SKM-1 (cell line): ENCODE measurements at regions not wholly inside any gene's neighbourhood (a gene's known extent, or its start where the extent isn't known, plus 50 kb on each side); places are given as distances from the start of the nearest gene placed in this dataset.

Source experiments
- DNase-seq: peaks from one replicate; lab custom pipeline; 2025; ENCODE audit not compliant: unreplicated experiment; lab: John Stamatoyannopoulos, UW

DNA sequence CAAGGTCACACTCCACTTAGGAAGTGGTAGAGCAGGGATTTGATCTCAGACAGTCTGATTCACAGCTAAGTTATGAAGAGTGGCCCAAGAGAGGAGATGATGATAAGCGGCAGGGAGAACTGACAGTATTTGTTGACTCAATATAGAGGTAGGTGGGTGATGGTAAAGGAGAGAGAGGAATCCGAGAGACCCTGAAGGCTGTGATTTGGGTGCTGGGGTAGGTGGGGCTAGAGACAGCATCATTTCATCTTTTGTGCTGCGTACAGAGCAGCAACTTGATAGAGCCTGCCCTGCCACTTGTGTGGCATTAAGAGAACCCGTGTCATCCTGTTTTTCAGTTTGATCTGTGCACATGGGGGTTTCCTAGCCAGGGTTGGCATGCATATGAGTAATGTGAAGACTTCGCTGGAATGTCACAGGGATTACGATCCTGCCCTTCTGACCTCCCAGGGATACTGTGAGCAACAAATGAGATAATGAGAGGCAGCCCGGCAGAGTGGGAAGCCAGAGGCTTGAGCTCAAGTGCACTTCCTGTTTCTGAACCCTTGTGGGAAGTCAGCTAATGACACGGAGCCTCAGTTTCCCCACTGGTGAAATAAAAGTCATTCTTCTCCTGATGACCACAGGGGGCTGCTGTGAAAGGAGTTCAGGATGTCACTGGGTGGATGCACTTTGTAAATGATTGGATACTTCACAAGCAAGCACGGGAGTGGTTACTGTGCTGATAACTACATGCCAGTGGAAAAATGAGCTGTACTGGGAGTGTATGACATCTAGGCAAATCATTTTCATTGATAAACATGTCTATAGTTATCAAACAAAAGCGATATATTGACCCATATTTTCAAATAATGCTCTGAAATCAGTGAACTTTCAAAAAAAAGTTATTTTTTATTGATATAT lies 59.5 kb upstream of the IGF1 start:
- no peak for DNase-seq

DNA sequence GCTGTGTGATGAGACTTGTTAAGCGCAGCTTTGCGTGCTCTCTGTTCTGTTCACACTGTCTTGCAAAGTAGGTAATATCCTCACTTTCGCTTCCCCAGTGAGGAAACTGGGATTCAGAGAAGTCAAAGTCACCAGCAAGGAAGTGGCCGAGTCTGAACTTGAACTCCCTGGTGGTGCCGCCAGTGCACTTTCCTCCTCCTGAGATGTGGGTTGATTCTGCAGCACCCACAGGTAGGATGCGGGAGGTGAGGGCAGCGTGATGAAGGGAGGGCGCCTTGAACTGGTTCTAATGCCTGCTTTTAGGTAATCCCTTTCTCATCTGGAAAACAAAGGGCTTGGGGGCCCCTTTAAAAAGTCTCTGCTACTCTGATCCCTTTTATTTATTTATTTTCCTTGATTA lies 54.9 kb upstream of the IGF1 start:
- DNase-seq, result no peak

DNA sequence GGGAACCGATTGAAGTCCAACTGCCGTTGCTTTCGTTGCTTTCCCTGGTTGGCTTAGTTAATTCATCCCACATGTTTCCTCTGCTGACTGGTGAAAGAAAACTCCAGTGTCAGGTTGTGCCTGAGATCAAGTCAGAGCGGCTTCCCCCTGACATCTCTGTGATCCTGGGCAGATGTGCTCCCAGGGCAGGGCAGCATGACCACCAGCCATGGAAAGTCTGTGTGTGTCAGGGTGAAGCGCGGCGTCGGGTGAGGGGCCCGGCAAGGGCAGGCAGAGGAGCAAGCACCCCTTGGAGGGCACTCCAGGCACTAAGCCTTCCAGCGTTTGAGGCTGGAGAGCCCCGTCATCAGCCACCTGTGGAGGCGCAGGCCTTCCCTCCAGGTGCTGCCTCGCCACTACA lies 54.5 kb upstream of the IGF1 start:
- no peak for DNase-seq

DNA sequence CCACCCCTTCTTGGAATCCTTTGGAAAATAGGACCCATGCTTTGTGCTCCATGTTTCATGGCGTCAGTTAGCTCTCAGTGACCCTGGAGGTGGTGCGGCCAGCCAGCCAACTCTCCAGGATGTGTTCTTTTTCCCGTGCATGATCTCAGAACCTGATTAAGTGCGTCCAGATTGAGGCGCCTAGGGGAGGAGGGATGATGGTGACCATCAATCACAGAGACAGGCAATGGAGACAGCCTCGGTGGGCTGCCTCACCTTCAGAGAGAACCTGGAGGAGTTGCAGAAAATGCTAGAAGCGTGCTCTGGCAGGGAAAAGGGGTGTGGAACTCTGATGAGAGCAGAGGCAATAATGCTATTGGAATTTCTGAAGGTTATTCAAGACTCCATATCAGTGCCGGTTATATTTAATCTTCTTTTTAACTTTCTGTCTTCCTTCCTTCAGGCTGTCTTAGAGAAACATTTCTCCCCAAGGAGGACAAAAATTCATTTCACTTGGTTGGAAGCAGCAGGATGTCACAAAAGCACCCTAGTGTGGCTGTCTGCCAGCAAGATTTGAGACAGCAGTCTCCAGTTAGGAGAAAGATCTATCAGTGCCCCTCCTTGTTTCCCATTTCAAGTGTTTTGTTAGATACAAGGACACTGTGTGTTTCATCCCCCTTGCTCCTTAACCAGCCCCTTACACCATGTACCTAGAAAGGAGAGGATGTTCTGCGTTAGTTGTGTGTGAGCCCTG lies 53.3 kb upstream of the IGF1 start:
- DNase-seq, result no peak
